ENCODE measurements at regions not wholly inside any gene's neighbourhood (a gene's known extent, or its start where the extent isn't known, plus 50 kb on each side); places are given as distances from the start of the nearest gene placed in this dataset.

- no peaks in the 10 kb centered on the region for H3K36me3 ChIP-seq (ENCODE audit: insufficient read depth, low read length)
- no peak overlapping the region for H3K4me3 ChIP-seq (ENCODE audit: insufficient read depth, low read length)
- no peak for DNase-seq (ENCODE audit: insufficient read length, low spot score, missing footprints)
- no peaks in the 10 kb centered on the region for H4K20me1 ChIP-seq (ENCODE audit: insufficient read depth, low read length)
- H2AFZ ChIP-seq (ENCODE audit: low read length): no peak overlapping the region
- H3K27ac ChIP-seq (ENCODE audit: low read depth, low read length): no peak overlapping the region
- H3K9me3 ChIP-seq (ENCODE audit: low read depth, low read length): no peaks in the 10 kb centered on the region
- H3K4me2 ChIP-seq (ENCODE audit: insufficient read depth, low read length): peak overlapping the region; percentile 10
- H3K27me3 ChIP-seq (ENCODE audit: insufficient read depth, low read length): peaks cover 4% of the 10 kb centered on the region
- H3K4me1 ChIP-seq (ENCODE audit: insufficient read depth, low read length): no peaks in the 10 kb centered on the region
- TF ChIP-seq CTCF (IDR thresholded peaks at IDR 0.05; ENCODE audit: extremely low read depth, low read depth, low read length): no peak
- no peaks in the 10 kb centered on the region for H3K79me2 ChIP-seq (ENCODE audit: insufficient read depth, low read length)
Observed at GRCh38 chr21:43361493-43362296, 65.2 kb downstream of the SIK1 start.

- TF ChIP-seq CTCF (IDR thresholded peaks at IDR 0.05; ENCODE audit: extremely low read depth, low read depth, low read length): no peak
- no peak overlapping the region for H3K4me2 ChIP-seq (ENCODE audit: insufficient read depth, low read length)
- H2AFZ ChIP-seq (ENCODE audit: low read length): no peak overlapping the region
- no peaks in the 10 kb centered on the region for H3K36me3 ChIP-seq (ENCODE audit: insufficient read depth, low read length)
- H3K4me3 ChIP-seq (ENCODE audit: insufficient read depth, low read length): no peak overlapping the region
- H3K9me3 ChIP-seq (ENCODE audit: low read depth, low read length): no peaks in the 10 kb centered on the region
- no peak for DNase-seq (ENCODE audit: insufficient read length, low spot score, missing footprints)
- no peaks in the 10 kb centered on the region for H3K4me1 ChIP-seq (ENCODE audit: insufficient read depth, low read length)
- no peaks in the 10 kb centered on the region for H4K20me1 ChIP-seq (ENCODE audit: insufficient read depth, low read length)
- no peaks in the 10 kb centered on the region for H3K79me2 ChIP-seq (ENCODE audit: insufficient read depth, low read length)
- H3K27ac ChIP-seq (ENCODE audit: low read depth, low read length): no peak overlapping the region
- H3K27me3 ChIP-seq (ENCODE audit: insufficient read depth, low read length): peaks cover 4% of the 10 kb centered on the region
Observed at GRCh38 chr21:43361127-43361492, 65.8 kb downstream of the SIK1 start.

GRCh38 chr21:43360441-43361126 lies 66.3 kb downstream of the SIK1 start:
- H3K4me1 ChIP-seq (ENCODE audit: insufficient read depth, low read length): no peaks in the 10 kb centered on the region
- no peaks in the 10 kb centered on the region for H3K79me2 ChIP-seq (ENCODE audit: insufficient read depth, low read length)
- no peak overlapping the region for H3K27ac ChIP-seq (ENCODE audit: low read depth, low read length)
- H3K9me3 ChIP-seq (ENCODE audit: low read depth, low read length): no peaks in the 10 kb centered on the region
- H3K36me3 ChIP-seq (ENCODE audit: insufficient read depth, low read length): no peaks in the 10 kb centered on the region
- peaks cover 4% of the 10 kb centered on the region for H3K27me3 ChIP-seq (ENCODE audit: insufficient read depth, low read length)
- TF ChIP-seq CTCF (IDR thresholded peaks at IDR 0.05; ENCODE audit: extremely low read depth, low read depth, low read length): no peak
- H2AFZ ChIP-seq (ENCODE audit: low read length): no peak overlapping the region
- H3K4me2 ChIP-seq (ENCODE audit: insufficient read depth, low read length): no peak overlapping the region
- no peak for DNase-seq (ENCODE audit: insufficient read length, low spot score, missing footprints)
- no peak overlapping the region for H3K4me3 ChIP-seq (ENCODE audit: insufficient read depth, low read length)
- no peaks in the 10 kb centered on the region for H4K20me1 ChIP-seq (ENCODE audit: insufficient read depth, low read length)

All from osteoblast (primary cell).